Muscle layer of colon (tissue), 2 donors: ENCODE measurements at regions not wholly inside any gene's neighbourhood (a gene's known extent, or its start where the extent isn't known, plus 50 kb on each side); places are given as distances from the start of the nearest gene placed in this dataset.

Experiments
- H3K27ac ChIP-seq: one replicate; pipeline ENCODE4 v1.7.0; 2013; ENCODE audit warnings: low read depth, mild to moderate bottlenecking, low read length, moderate library complexity
- H3K27me3 ChIP-seq, 2 donors: one replicate each; pipeline ENCODE4 v1.7.0; 2013; ENCODE audit warnings: low read length in 2 of 2, mild to moderate bottlenecking in 2 of 2; ENCODE audit not compliant: insufficient read depth in 2 of 2, control insufficient read depth in 1 of 2
- H3K36me3 ChIP-seq: one replicate; pipeline ENCODE4 v1.7.0; 2013; ENCODE audit warnings: mild to moderate bottlenecking, low read length; ENCODE audit not compliant: insufficient read depth
- H3K4me1 ChIP-seq: one replicate; pipeline ENCODE4 v1.7.0; 2013; ENCODE audit warnings: mild to moderate bottlenecking, low read length; ENCODE audit not compliant: insufficient read depth
- H3K4me3 ChIP-seq, 2 donors: one replicate each; pipeline ENCODE4 v1.7.0; 2013; ENCODE audit warnings: low read length in 2 of 2, low read depth in 1 of 2, mild to moderate bottlenecking in 1 of 2, moderate library complexity in 1 of 2
- H3K9ac ChIP-seq: one replicate; pipeline ENCODE4 v1.7.0; 2013; ENCODE audit warnings: low read length
- H3K9me3 ChIP-seq: one replicate; pipeline ENCODE4 v1.7.0; 2013; ENCODE audit warnings: mild to moderate bottlenecking, low read length
- donor health status: abdominal sarcoma.
- donor health status: Adenocarcinoma of cecum.

- Histone ChIP-seq H3K4me3 (peak overlapping the region in 1 of 2 donors; percentile 7), H3K27ac (no peak overlapping the region), H3K36me3 (no peaks in the 10 kb centered on the region), H3K4me1 (no peaks in the 10 kb centered on the region), H3K27me3 (no peaks in the 10 kb centered on the region), H3K9ac (no peak overlapping the region), H3K9me3 (no peaks in the 10 kb centered on the region)
Observed at GRCh38 chr6:93515736-93516135, 96.4 kb upstream of the EPHA7 start.

- no peak overlapping the region for H3K27ac ChIP-seq
Observed at GRCh38 chr6:93498713-93499112, 79.4 kb upstream of the EPHA7 start.

GRCh38 chr6:93496548-93496947, 77.2 kb upstream of the EPHA7 start:
- Histone ChIP-seq H3K36me3 (no peaks in the 10 kb centered on the region), H3K4me1 (no peaks in the 10 kb centered on the region), H3K27me3 (no peaks in the 10 kb centered on the region), H3K4me3 (no peak overlapping the region), H3K9me3 (no peaks in the 10 kb centered on the region), H3K9ac (no peak overlapping the region), H3K27ac (no peak overlapping the region)

More at GRCh38 chr6:93498713-93499112, 79.4 kb upstream of the EPHA7 start:
- H3K36me3 ChIP-seq = no peaks in the 10 kb centered on the region
- H3K4me1 ChIP-seq = no peaks in the 10 kb centered on the region
- no peak overlapping the region for H3K4me3 ChIP-seq
- H3K9ac ChIP-seq = no peak overlapping the region
- H3K9me3 ChIP-seq = no peaks in the 10 kb centered on the region
- H3K27me3 ChIP-seq = no peaks in the 10 kb centered on the region

- H3K4me3 ChIP-seq = no peak overlapping the region
- no peaks in the 10 kb centered on the region for H3K9me3 ChIP-seq
- H3K27ac ChIP-seq = no peak overlapping the region
- H3K36me3 ChIP-seq = no peaks in the 10 kb centered on the region
- no peaks in the 10 kb centered on the region for H3K4me1 ChIP-seq
- no peaks in the 10 kb centered on the region for H3K27me3 ChIP-seq
- H3K9ac ChIP-seq = no peak overlapping the region
Observed at GRCh38 chr6:93494057-93494456, 74.7 kb upstream of the EPHA7 start.

- no peaks in the 10 kb centered on the region for H3K27me3 ChIP-seq
- no peak overlapping the region for H3K4me3 ChIP-seq
- peak overlapping the region; percentile 83 for H3K27ac ChIP-seq
- peaks cover 11% of the 10 kb centered on the region for H3K4me1 ChIP-seq
- H3K9ac ChIP-seq = no peak overlapping the region
- H3K9me3 ChIP-seq = no peaks in the 10 kb centered on the region
- no peaks in the 10 kb centered on the region for H3K36me3 ChIP-seq
Observed at GRCh38 chr6:93474733-93475179, 55.4 kb upstream of the EPHA7 start.

- no peak overlapping the region for H3K4me3 ChIP-seq
- H3K36me3 ChIP-seq = no peaks in the 10 kb centered on the region
- peaks cover 16% of the 10 kb centered on the region for H3K4me1 ChIP-seq
- no peak overlapping the region for H3K9ac ChIP-seq
- no peaks in the 10 kb centered on the region for H3K9me3 ChIP-seq
- no peak overlapping the region for H3K27ac ChIP-seq
- no peaks in the 10 kb centered on the region for H3K27me3 ChIP-seq
Observed at GRCh38 chr6:93471281-93471680, 51.9 kb upstream of the EPHA7 start.
